HG03558 (cell line): ENCODE measurements at regions not wholly inside any gene's neighbourhood (a gene's known extent, or its start where the extent isn't known, plus 50 kb on each side); places are given as distances from the start of the nearest gene placed in this dataset.

Experiments
- ATAC-seq: cut with Tn5 transposase; IDR thresholded peaks from one replicate; pipeline ENCODE4 v1.9.1; 2021; ENCODE audit warnings: moderate number of reproducible peaks; ENCODE audit not compliant: unreplicated experiment; ENCODE audit errors: extremely low read depth

DNA sequence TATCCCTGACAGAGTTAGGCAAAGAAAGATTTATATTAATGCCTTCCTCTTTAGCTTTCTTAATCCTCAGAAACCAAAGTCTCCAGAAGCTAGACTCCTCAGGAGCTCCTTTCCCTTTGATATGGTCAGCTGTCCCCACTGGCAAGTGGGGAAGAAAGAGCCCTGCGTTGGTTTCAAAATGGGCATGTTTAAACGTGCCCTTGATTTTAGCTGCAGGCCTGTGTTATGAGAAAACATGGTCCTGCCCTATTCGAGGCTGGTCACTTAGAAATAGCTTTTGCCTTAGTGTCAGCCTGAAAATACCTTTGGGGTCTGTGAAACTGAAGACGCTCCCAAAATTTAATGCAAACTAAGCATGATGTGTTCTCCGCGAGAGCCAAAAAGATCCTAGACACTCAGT lies 135.5 kb upstream of the RARB start:
- ATAC-seq: no peak

DNA sequence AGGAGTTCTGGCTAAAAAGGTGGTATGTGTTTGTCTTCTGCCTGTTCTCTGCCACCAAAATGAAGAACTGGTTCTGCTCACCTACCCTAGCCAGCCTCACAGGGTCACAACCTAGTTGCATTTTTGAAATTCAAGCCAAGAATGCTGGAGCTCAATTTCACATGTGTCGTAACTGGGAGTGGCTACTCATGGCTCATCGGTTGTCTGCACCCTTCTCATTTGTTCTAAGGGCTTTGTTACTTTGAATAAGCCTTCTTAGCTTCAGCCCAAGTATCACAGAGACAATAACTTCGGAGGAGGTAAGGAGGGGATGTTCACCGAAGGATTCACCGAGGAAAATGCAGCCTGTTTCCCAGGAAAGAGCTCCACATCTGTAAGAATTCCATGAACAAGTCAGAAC lies 134.3 kb upstream of the RARB start:
- ATAC-seq: no peak

DNA sequence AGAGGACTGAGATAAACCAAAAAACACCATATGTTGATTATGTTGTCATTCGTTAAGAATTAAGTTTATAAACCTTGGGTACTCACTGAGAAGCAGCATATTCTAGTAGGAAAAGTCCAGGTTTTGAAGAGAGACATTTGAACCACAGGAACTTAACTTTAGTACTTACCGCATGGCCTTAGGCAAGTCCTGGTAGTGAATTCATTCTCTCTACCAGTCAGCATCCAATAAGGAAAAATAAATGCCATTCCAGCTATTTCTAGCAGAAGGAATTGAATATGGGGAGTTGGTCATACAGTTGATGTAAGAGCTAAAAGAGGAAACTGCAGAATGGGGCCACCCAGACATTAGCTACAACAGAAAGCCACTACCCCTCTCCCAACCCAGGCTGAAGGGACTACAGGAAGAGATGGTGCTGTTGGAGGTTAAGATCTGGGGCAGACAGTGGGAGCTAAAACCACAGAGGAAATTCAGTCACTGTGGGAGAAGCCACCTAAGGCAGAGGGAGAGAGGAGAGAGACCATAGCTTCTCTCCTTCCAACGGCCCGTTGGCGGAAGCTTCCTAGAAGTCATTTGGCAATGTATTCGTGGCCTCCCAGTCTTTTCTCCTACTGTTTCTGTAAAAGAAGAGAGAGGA lies 133.8 kb upstream of the RARB start:
- no peak for ATAC-seq

DNA sequence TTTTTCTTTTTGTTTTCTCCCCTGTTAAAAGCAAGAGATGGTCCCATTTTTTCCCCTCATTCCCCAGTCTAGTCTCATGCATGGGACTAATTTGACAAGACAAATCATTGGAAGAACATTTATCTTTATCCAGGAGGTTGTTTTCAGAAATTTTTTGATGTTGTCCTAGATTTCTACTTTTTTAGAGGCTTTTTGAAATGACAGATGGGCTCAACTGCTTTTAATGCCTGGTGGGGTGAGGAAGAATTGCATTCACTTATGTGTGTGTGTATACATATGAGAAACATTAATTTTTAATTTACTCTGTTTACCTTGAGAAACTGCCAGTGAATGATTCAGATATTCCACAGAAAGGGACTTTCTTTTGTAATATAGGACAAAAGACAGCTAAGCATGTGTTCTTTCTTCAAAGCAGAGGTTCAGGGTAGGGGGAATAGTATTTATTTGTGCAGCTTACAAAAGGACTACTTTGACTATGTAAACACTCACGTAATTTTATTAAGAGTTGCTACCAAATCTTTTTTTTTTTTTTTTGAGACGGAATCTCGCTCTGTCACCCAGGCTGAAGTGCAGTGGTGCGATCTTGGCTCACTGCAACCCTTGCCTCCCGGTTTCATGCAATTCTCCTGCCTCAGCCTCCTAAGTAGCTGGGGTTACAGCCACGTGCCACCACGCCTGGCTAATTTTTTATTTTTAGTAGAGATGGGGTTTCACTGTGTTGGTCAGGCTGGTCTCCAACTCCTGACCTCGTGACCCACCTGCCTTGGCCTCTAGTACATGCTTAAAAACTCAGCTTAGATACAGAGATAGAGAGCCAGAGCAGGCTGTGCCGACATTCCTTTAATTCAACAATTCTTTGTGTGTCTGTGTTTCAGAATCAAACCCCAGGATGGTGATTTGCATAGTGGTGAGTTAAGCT lies 130.1 kb upstream of the RARB start:
- no peak for ATAC-seq

DNA sequence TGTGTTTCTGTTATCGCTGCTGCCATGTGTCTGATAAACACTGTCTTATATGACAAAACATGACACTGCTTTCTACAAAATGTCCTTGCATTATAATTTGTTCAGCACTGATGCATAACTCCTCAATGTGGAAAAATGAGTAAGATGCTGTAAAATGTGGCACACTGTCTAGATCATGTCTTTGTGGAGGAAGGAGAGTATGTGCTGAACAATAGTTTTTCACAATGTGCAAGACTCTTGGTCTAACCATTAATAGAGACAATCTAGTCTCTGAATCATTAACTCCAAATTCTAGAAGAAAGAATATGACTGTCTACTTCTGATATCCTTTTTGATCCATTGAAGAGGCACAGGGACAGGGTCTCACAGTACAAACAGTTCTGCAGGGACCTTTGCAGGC lies 127.9 kb upstream of the RARB start:
- no peak for ATAC-seq

DNA sequence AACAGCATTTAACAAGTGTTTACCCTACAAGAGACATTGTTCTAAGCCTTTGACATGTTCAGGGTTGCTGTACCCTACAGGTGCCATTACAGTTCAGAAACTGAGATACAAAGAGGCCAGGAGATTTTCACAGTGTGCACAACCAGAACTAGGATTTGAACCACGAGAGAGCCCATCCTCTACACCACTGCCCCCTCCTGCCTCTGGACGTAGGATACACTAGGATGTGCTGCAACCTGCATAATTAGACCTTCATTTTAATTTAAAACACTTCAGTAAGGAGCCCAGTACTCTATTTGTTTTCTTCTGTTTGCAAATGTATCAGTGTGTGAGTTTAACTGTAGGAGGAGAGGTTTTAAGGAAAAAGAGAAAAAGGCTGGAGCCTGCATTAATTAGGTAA lies 123.1 kb upstream of the RARB start:
- no peak for ATAC-seq

DNA sequence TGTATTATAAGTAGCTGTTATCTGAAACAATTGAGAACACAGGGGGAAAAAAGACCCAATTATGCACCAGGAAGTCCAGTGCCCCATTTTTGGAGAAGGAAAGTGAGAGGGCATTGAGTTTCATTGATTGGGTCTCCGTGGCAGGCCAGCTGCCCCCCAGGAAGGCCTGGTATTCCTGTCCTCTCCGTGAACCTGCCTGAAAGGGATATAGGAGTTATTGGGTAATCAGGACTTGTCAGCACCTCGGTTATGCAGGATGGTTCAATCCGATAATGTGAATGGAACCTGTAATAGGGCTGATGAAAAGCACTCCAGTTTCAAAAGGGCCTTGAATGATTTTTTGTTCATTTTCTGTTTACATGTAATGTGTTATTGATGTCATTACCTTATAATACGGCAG lies 122.0 kb upstream of the RARB start:
- no peak for ATAC-seq

DNA sequence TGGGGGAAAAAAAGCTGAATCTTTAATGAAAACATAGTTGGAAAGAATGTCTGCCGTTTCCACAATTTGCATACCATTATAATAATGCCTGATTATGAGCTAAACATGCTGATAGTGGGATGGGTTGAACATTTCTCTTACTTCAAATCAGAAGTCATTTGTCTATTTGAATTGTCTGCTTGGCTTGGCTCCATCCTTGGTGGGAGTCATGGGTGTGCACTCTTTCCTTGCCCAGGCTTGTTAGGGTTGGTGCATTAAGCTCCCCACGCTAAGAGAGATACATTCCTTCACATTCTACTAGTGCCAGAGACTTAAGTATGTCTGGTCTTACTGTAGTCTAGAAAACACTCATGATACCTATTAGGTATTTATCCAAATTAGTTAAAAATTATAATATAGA lies 121.4 kb upstream of the RARB start:
- no peak for ATAC-seq

DNA sequence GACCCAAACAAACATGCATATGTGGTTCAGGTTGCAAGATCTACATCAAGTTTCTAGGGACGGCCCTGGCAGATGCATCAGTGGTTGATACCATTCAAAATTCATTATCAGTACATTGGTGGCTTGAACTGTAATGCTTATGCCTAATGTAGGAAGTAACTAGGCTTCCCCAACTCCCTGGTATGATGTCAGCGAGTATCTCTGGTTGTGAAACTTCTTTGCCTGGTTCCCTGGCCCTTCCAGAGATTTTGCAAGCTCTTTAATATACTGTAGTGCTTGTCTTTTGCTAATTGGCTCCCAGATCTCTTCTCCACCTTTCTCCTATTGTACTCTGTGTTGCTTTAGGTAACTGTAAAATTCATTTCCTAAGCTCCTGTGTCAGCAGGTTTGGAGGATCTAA lies 114.8 kb upstream of the RARB start:
- ATAC-seq: no peak

DNA sequence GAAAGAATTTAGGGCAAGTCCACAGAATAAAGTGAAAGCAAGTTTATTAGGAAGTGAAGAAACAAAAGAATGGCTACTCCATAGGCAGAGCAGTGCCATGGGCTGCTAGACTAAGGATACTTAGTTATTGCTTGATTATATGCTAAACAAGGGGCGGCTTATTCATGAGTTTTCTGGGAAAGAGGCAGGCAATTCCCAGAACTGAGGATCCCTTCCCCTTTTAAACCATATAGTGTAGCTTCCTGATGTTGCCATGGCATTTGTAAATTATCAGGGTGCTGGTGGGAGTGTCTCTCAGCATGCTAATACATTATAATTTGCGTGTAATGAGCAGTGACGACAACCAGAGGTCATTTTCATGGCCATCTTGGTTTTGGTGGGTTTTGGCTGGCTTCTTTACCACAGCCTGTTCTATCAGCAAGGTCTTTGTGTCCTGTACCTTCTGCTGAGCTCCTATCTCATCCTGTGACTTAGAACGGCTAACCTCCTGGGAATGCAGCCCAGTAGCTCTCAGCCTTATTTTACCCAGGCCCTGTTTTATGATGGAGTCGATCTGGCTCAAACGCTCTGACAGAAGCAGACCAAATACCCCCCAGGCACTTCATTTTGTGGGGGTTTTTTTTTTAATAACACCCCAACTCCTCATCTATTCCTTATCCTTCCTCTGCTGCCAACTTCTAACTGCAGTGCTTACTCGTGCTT lies 103.0 kb upstream of the RARB start:
- ATAC-seq: no peak

DNA sequence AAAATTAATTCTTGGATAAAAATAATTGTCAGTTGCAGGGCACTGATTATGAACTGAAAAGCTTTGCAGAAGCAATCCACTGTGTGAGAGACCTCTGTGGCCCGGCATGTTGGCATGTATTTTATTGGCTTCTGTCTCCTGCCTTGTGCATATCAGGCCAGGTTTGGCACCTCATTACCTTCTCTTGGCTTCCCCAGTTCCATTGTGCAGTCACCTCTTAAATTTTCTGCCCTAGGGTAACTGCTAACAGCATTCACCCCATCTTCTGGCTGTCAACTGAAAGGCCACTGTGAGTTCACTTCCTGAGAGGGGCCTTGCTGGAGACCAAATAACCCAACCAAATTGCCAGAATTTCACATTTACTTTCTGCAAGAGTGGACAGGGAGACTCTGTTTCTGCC lies 92.7 kb upstream of the RARB start:
- ATAC-seq: no peak

DNA sequence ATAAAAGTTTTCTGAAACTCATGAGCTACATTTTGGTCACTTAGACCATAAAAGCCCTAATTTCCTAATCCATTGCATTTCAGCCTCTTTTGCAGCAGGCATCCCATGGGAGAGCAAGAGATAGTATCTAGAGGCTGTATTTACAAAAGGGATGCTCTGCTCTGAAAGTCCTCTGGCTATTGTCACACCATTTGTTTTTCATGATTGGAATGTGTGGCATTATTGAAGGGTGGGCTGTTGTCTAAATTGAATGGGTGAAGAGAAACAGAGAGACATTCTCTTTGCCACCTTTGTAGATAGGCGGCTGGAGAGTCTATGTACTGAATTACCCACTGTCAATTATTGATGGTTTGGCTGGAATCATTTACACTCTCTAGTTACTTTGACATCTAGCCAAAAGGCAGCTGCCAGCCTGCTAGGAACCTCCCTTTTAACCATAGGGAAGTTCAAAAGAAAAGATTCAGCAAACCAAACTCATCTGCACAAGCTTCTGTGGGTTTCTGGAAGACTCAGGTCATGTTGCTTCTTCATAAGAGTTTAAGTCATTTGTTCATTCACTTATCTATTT lies 89.8 kb upstream of the RARB start:
- ATAC-seq: no peak

DNA sequence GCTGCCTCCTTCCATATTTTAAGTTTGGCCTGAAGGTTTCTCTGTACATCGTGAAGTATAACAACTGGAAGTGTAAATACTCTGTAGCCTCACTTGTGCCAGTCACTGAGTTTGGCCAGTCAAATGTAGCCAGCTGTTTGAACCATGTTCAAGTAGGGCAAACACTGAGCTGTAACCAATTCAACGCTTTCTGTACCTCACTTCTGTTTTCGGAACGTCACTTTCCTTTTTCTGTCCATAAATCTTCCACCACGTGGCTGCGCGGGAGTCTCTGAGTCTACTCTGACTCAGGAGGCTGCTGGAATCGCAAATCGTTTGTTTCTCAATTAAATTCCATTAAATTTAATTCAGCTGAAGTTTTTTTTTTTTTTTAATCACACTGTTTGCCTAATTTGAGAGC lies 88.8 kb upstream of the RARB start:
- ATAC-seq: no peak

DNA sequence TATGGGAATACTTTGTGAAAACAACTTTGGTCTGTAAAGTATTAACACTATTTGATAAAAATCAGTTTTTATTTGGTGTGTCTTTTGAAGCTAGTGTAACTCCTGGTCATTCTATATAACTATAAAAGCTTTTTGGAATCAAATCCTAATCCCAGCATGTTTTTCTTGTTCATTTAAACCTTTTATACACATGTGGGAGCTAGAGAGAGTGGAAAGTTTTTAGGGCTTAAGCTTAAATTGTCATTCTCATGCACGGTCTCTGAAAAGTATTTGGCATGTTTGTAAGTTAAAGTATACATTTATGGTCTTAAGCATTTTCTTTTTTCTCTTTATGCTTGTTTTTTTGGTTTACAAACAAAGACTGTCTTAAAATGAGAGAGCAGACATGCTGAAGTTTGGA lies 83.4 kb upstream of the RARB start:
- no peak for ATAC-seq

DNA sequence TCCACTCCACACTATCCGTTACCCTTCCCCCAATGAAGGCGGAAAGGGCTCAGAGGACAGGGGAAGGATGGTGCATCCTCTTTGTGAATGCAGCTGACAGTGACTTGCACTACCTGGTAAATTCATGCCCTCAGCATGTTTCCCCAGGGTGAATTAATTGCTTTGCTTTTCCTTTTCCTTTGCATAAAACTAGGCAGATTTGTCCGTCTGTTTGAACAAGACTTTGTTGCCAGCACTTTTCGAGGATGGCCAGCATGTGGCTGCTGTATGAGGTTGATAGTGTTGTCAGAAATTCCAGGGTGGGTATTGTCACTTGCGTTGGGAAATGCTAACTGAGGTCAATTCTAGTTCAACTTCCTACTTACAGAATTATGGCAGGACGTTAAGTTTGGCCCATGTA lies 79.0 kb upstream of the RARB start:
- ATAC-seq: no peak

DNA sequence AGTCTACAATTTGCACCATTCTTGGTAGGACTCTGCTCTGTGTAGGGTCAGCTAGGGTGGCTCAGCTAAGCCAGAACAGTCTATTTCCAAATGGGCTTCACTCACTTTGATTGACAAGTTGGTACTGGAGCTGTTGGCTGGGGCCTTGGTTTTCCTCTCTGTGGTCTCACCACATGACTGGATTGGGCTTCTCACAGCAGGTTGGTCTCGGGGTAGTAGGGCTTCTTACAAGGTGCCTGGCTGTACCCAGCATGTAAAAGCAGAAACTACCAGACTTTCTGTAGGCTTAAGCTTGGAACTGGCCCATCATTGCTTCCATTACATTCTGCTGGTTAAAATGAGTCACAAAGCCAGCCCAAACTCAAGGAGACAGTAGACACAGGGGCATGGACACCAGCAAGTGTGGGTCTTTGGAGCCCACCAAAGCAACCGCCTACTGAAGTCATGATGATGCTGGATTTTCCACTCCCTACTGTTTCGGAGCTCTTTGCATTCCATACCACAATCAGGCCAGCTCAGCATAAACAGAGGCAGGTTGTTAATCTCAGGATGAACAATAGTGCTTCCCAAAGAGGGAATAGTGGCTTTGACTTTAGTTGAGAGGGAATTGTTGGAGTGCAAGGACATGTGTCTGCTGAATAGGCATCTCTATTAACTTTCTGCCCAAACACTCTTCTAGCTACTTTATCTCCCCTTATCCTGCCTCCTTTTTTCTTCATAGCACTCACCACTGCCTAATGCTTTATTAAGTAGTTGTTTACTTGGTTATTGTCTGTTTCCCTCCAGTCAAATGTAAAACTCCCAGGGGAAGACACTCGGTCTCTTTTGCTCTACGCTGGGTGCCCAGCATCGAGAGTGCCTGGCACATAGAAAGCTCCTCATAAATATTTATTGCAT lies 78.0 kb upstream of the RARB start:
- ATAC-seq: no peak

DNA sequence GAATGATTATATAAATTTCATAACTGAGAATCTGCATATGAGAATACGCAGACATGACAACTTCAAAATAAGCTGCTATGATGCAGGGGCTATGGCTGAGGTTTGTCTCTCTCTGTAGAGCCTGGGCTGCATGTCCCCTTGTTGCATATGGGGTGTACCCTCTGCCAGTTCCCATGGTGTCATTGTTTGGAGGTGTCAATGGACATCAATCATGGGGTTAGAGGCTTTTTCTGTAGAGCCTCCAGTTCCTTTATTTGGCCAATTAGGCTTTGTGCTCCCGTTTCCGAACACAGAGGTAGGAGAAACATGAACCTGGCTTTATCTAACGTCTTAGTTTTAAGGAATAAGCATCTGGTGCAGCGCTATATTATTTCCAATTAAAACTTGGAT lies 77.3 kb upstream of the RARB start:
- ATAC-seq: no peak

DNA sequence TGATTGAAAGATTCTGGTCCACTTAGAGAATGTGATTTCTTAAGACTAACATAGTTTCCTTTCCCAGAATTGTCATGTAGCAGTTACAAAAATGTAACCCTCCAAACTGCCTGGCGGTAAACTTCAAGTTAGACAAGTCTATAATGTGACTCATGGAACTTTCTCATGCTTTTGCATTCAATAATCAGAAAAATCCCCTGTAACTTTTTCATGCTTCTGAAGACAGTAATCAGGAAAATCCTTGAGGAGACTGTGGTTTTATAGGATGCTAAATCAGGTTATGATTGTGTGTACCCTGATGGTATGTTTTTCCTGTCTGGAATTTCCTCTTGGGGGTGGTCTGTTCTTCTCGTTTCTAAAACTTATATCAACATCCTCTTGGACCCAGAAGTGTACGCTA lies 74.0 kb upstream of the RARB start:
- ATAC-seq: no peak

DNA sequence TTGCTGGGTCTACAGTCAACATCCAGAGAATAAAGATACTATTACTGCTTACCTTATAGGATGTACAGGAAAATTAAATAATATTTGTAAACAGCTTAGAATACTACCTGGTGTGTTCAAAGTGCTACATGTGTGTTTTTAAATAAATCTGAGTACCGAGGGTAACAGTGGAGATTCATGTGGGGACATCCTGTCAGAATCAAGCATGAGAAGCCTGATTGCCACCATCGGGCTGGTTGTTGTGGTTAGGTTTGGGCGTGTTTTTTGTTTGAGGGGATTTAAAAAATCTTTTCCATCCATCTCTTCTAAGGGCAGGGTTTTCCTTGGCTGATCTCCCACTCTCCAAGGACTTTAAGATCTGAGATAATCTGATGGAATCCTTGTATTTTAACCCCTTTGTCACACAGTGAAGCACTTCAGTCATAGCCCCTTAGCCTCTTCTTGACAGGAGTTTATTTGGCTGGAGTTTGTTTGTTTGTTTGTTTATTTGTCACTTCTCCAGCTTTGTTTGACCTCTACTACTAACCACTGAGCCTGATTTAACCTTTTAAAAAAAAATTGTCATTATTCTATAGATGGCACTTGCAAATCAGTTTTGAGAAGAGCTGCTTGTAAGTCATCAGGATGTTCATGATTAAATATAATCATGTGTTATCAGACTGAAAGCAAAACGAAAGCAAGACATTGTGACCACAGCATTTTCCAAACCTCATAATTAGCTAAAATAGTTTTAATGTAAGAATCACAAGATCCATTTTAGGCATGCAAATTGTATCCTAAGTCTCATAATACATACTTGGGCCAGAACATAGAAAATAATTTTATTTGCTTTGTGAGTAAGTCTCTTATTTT lies 72.8 kb upstream of the RARB start:
- ATAC-seq: no peak
